Gastroesophageal sphincter (tissue), 4 donors: ENCODE measurements at regions not wholly inside any gene's neighbourhood (a gene's known extent, or its start where the extent isn't known, plus 50 kb on each side); places are given as distances from the start of the nearest gene placed in this dataset.
"Not testable (repeated sequence)": the region's sequence is repeated elsewhere in the genome, so short reads cannot be mapped to it uniquely, and the experiment has no call there.

Source experiments
- ATAC-seq: fragments of 150-250 bp; one replicate; pipeline ENCODE4 v1.9.1; 2016; ENCODE audit warnings: mild to moderate bottlenecking, moderate library complexity
- H3K27ac ChIP-seq, 4 donors: fragments of 200-600 bp; sonication (generic) in 3 of 4; 1 replicate in 3 of 4; 2 replicates in 1 of 4; pipeline ENCODE4 v1.5.1; 2016 to 2019
- H3K27me3 ChIP-seq: fragments of 200-600 bp; sonication (generic); one replicate; pipeline ENCODE4 v1.5.1; 2019
- H3K36me3 ChIP-seq, 2 donors: fragments of 200-600 bp; sonication (generic); one replicate each; pipeline ENCODE4 v1.5.1; 2019; ENCODE audit warnings: control low read depth in 1 of 2
- H3K4me1 ChIP-seq, 3 donors: fragments of 200-600 bp; sonication (generic); 1 replicate in 2 of 3; 2 replicates in 1 of 3; pipeline ENCODE4 v1.5.1; 2016 to 2019; ENCODE audit warnings: control low read depth in 2 of 3
- H3K4me3 ChIP-seq, 2 donors: fragments of 200-600 bp; sonication (generic); one replicate each; pipeline ENCODE4 v1.5.1; 2019; ENCODE audit warnings: mild to moderate bottlenecking in 1 of 2, moderate library complexity in 1 of 2
- H3K9me3 ChIP-seq, 3 donors: fragments of 200-600 bp; sonication (generic); one replicate each; pipeline ENCODE4 v1.5.1; 2017 to 2019; ENCODE audit warnings: control low read depth in 2 of 3
- CTCF ChIP-seq, 4 experiments: fragments of 200-600 bp in 2 of 4; fragments of 450-650 bp in 2 of 4; sonication (generic) in 1 of 4; IDR thresholded peaks; one replicate each; pipeline ENCODE4 v1.5.1; 2017 to 2019; ENCODE audit warnings: antibody characterized with exemption in 4 of 4, mild to moderate bottlenecking in 2 of 4, moderate library complexity in 2 of 4
- EP300 ChIP-seq: sonication (generic); formaldehyde crosslinking; IDR thresholded peaks from one replicate; pipeline ENCODE4 v1.6.1; 2017; ENCODE audit warnings: antibody characterized with exemption, mild to moderate bottlenecking
- POLR2A ChIP-seq, 2 donors: fragments of 450-650 bp; IDR thresholded peaks; one replicate each; pipeline ENCODE4 v1.6.1; 2017; ENCODE audit warnings: antibody characterized with exemption in 2 of 2, mild to moderate bottlenecking in 2 of 2, moderate library complexity in 1 of 2
- POLR2AphosphoS5 ChIP-seq: sonication (generic); formaldehyde crosslinking; IDR thresholded peaks from one replicate; pipeline ENCODE4 v1.6.1; 2017; ENCODE audit warnings: antibody characterized with exemption
- WGBS, 2 donors: methylation state at CpG; one replicate each; pipeline ENCODE4 v1.1.5; 2018; ENCODE audit warnings: low coverage in 1 of 2; 5-methylcytosine and 5-hydroxymethylcytosine counted together

DNA sequence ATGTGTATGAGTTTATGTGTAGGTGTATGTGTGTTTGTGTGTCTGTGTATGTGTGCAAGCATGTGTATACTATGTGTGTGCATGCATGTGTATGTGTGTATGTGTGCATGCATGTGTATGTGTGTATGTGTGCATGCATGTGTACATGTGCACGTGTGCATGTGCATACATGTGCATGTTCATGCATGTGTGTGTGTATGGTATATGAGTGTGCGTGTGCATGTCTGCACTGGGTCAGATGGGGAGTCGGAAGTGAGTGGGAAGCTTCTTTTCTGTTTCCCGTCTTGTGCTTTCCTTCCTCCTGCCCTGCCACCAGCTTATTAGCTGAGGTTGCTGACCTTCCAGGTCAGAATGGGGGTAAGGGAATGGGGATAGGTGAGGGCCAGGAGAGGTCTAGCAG lies 174.7 kb downstream of the MAP2K4 start:
- no peaks in the 10 kb centered on the region for H3K27me3 ChIP-seq
- 59 to 64% methylated on average over 3 to 4 of the region's 4 CpGs for WGBS, 2 donors
- no peak overlapping the region for H3K4me3 ChIP-seq
- no peaks in the 10 kb centered on the region for H3K9me3 ChIP-seq
- H3K27ac ChIP-seq: no peak overlapping the region
- no peak for ATAC-seq
- peaks cover 0 to 15% (median 0%) of the 10 kb centered on the region in 3 donors for H3K4me1 ChIP-seq
- TF ChIP-seq POLR2A (IDR thresholded peaks at IDR 0.05) (no peak), POLR2AphosphoS5 (no peak), CTCF (IDR thresholded peaks at IDR 0.05) (no peak), EP300 (no peak)
- H3K36me3 ChIP-seq: no peaks in the 10 kb centered on the region

DNA sequence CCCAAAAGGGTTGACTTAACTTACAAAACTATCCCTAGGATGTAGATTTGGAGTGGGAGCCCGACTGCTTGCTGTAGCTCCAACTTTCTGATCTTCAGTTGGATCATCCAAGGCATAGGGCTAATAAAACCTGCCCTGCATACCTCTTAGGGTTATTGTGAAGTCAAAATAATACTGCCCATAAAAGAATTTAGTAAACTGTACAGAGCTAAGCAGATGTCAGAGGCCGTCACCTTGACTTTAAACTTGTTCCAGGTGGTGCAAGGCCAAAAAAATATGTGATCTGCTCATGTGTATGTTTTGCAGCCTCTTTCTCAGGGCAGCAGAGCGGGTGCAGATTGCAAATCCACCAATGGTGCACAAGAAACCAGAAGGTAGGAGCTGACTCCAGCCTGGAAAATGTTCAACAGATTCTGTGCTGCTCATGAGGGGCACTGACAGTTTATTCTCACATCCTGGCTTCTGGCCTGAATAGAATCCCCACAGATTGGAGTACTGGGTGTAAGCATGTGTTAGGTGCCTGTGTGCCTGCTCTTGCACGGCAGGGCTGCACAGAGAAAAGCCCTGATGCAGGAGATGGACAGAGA lies 180.7 kb downstream of the MAP2K4 start:
- H3K4me3 ChIP-seq: no peak overlapping the region
- ATAC-seq: no peak
- H3K9me3 ChIP-seq: no peaks in the 10 kb centered on the region
- peak overlapping the region; percentile 19 to 62 (median 54) for H3K27ac ChIP-seq
- no peaks in the 10 kb centered on the region for H3K27me3 ChIP-seq
- H3K4me1 ChIP-seq: peaks cover 0 to 26% (median 0%) of the 10 kb centered on the region in 3 donors
- no peaks in the 10 kb centered on the region for H3K36me3 ChIP-seq
- TF ChIP-seq CTCF (IDR thresholded peaks at IDR 0.05) (no peak), EP300 (no peak), POLR2AphosphoS5 (no peak), POLR2A (IDR thresholded peaks at IDR 0.05) (no peak)
- WGBS, 2 donors: 46 to 48% methylated on average over 2 to 4 of the region's 4 CpGs

DNA sequence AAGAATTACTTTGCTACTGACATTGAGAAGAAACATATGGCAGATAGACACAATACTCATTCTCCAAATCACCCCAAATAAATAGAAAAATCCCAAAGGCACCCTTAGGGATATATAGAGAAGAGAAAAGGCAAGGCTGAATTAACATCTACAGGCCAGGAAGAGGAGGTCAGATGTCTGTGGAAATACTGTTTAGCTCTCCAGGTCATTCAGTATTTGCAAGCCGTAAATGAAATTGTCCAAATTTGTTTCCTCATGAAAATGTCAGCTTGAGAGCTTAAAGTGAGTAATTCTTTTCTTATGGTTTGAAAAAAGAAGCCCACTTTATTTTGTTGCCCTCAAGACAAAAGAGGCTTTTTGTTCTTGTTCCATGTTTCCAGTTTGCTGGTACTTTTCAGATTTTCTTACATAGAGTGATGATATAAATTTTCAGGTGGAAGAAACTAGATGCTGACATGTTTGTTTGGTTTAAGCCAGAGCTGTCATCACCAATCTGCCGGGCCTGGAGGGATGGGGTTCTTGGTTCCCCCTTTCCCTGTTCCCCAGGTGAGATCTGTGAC lies 189.0 kb downstream of the MAP2K4 start:
- Histone ChIP-seq H3K27me3 (no peaks in the 10 kb centered on the region), H3K36me3 (no peaks in the 10 kb centered on the region), H3K4me1 (peaks cover 0 to 19% (median 0%) of the 10 kb centered on the region in 3 donors), H3K27ac (no peak overlapping the region), H3K9me3 (no peaks in the 10 kb centered on the region), H3K4me3 (no peak overlapping the region)
- ATAC-seq: no peak
- WGBS, 2 donors: 47 to 71% methylated on average over 1 to 2 of the region's 2 CpGs
- no peak for TF ChIP-seq POLR2AphosphoS5
- no peak for TF ChIP-seq POLR2A (IDR thresholded peaks at IDR 0.05)
- TF ChIP-seq EP300: no peak
- no peak for TF ChIP-seq CTCF (IDR thresholded peaks at IDR 0.05)

DNA sequence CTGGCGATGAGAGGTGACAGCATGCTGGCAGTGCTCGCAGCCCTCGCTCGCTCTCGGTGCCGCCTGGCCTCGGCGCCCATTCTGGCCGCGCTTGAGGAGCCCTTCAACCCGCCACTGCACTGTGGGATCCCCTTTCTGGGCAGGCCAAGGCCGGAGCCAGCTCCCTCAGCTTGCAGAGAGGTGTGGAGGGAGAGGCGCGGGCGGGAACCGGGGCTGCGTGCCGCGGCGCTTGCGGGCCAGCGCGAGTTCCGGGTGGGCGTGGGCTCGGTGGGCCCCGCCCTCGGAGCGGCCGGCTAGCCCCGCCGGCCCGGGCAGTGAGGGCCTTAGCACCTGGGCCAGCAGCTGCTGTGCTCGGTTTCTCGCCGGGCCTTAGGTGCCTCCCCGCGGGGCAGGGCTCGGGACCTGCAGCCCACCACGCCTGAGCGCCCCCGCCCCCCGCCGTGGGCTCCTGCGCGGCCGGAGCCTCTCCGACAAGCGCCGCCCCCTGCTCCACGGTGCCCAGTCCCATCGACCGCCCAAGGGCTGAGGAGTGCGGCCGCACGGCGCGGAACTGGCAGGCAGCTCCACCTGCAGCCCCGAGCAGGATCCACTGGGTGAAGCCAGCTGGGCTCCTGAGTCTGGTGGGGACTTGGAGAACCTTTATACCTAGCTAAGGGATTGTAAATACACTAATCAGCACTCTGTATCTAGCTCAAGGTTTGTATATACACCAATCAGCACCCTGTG lies 200.2 kb downstream of the MAP2K4 start:
- H3K27me3 ChIP-seq, H3K9me3 ChIP-seq, ATAC-seq, H3K27ac ChIP-seq, H3K4me3 ChIP-seq, H3K4me1 ChIP-seq, H3K36me3 ChIP-seq: not testable (repeated sequence)
- no CpG with 5 or more reads among the region's 59 CpGs for WGBS, 2 donors

DNA sequence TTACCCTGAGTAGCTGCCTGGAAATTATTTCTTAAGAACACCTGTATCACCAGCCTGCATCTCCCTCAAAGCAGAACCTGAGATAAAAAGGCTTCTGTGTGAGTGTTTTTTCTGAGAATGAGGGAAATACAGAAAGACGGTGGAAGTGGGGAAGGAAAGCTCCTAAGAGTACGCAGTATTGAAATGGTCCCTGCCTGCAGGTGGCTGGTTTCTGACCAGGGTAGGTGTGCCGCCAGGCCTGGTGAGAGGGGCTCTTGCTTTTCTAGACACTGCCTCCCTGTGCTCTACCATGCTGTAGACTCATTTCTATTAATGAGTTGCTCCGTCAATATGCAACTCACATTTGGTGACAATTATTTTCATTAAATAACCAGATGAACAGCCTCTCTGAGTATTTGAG lies 201.7 kb downstream of the MAP2K4 start:
- Histone ChIP-seq H3K27me3 (no peaks in the 10 kb centered on the region), H3K36me3 (no peaks in the 10 kb centered on the region), H3K4me3 (no peak overlapping the region), H3K9me3 (no peaks in the 10 kb centered on the region), H3K27ac (no peak overlapping the region), H3K4me1 (peaks cover 0 to 2% (median 0%) of the 10 kb centered on the region in 3 donors)
- no peak for ATAC-seq
- WGBS, 2 donors: 90% methylated on average over 3 of the region's 4 CpGs; no CpG with 5 or more reads in 1 of the 2 donors
- TF ChIP-seq POLR2A (IDR thresholded peaks at IDR 0.05): no peak
- no peak for TF ChIP-seq EP300
- TF ChIP-seq CTCF (IDR thresholded peaks at IDR 0.05): no peak
- no peak for TF ChIP-seq POLR2AphosphoS5
